HG03521 (cell line): ENCODE measurements at regions not wholly inside any gene's neighbourhood (a gene's known extent, or its start where the extent isn't known, plus 50 kb on each side); places are given as distances from the start of the nearest gene placed in this dataset.

Source experiments
- ATAC-seq: cut with Tn5 transposase; IDR thresholded peaks from one replicate; pipeline ENCODE4 v1.9.1; 2021; ENCODE audit warnings: mild to moderate bottlenecking, moderate library complexity; ENCODE audit not compliant: unreplicated experiment

GRCh38 chr7:81607987-81608386 is 161.9 kb downstream of the HGF start:
- ATAC-seq = no peak

GRCh38 chr7:81606078-81606863 is 163.6 kb downstream of the HGF start:
- no peak for ATAC-seq

GRCh38 chr7:81605493-81605892 is 164.4 kb downstream of the HGF start:
- no peak for ATAC-seq

GRCh38 chr7:81604808-81605174 is 165.1 kb downstream of the HGF start:
- ATAC-seq = no peak

- no peak for ATAC-seq
Measured at GRCh38 chr7:81604075-81604807, 165.6 kb downstream of the HGF start.

GRCh38 chr7:81600608-81601007 is 169.2 kb downstream of the HGF start:
- no peak for ATAC-seq

- ATAC-seq = no peak
Measured at GRCh38 chr7:81598951-81599350, 170.9 kb downstream of the HGF start.

GRCh38 chr7:81594767-81595166 is 175.1 kb downstream of the HGF start:
- ATAC-seq = no peak

- no peak for ATAC-seq
Measured at GRCh38 chr7:81590131-81590530, 179.7 kb downstream of the HGF start.

- ATAC-seq = no peak
Measured at GRCh38 chr7:81584667-81585066, 185.2 kb downstream of the HGF start.

- no peak for ATAC-seq
Measured at GRCh38 chr7:81583882-81584533, 185.8 kb downstream of the HGF start.

GRCh38 chr7:81583090-81583489 is 186.8 kb downstream of the HGF start:
- ATAC-seq = no peak

GRCh38 chr7:81577642-81578340 is 192.1 kb downstream of the HGF start:
- no peak for ATAC-seq

- ATAC-seq = no peak
Measured at GRCh38 chr7:81574723-81575326, 195.0 kb downstream of the HGF start.

GRCh38 chr7:81573932-81574331 is 195.9 kb downstream of the HGF start:
- ATAC-seq = no peak

GRCh38 chr7:81573128-81573527 is 196.7 kb downstream of the HGF start:
- ATAC-seq = no peak

GRCh38 chr7:81562581-81562980 is 207.3 kb downstream of the HGF start:
- ATAC-seq = no peak

GRCh38 chr7:81560708-81561107 is 209.1 kb downstream of the HGF start:
- no peak for ATAC-seq

GRCh38 chr7:81549484-81550016 is 220.3 kb downstream of the HGF start:
- ATAC-seq = no peak

GRCh38 chr7:81534996-81535395 is 234.9 kb downstream of the HGF start:
- ATAC-seq = no peak

GRCh38 chr7:81534446-81534845 is 235.4 kb downstream of the HGF start:
- ATAC-seq = no peak
